Esophagus muscularis mucosa (tissue), 4 donors: ENCODE measurements at regions not wholly inside any gene's neighbourhood (a gene's known extent, or its start where the extent isn't known, plus 50 kb on each side); places are given as distances from the start of the nearest gene placed in this dataset.

Experiments
- DNase-seq: peaks from one replicate; pipeline ENCODE4 v3.0.0-alpha.2; 2017; ENCODE audit errors: extremely low spot score
- H3K27ac ChIP-seq, 4 donors: fragments of 200-600 bp; sonication (generic); replicated peaks in 1 of 4; 1 replicate in 3 of 4; 2 replicates in 1 of 4; pipeline ENCODE4 v1.5.1; 2016 to 2019; ENCODE audit warnings: mild to moderate bottlenecking in 1 of 4
- H3K27me3 ChIP-seq, 4 donors: fragments of 200-600 bp; sonication (generic); one replicate each; pipeline versions ENCODE4 v1.5.1 to v1.6.0; 2016 to 2019
- H3K36me3 ChIP-seq, 4 donors: fragments of 200-600 bp; sonication (generic); one replicate each; pipeline ENCODE4 v1.5.1; 2016 to 2019
- H3K4me1 ChIP-seq, 4 donors: fragments of 200-600 bp; sonication (generic); one replicate each; pipeline ENCODE4 v1.5.1; 2016 to 2019
- H3K4me3 ChIP-seq, 4 donors: fragments of 200-600 bp; sonication (generic); 1 replicate in 2 of 4; 2 replicates in 2 of 4; pipeline ENCODE4 v1.5.1; 2016 to 2019; ENCODE audit warnings: mild to moderate bottlenecking in 4 of 4, moderate library complexity in 1 of 4
- H3K9me3 ChIP-seq, 4 donors: fragments of 200-600 bp; sonication (generic); 1 replicate in 3 of 4; 2 replicates in 1 of 4; pipeline ENCODE4 v1.5.1; 2016 to 2019
- EP300 ChIP-seq: sonication (generic); formaldehyde crosslinking; IDR thresholded peaks from one replicate; pipeline ENCODE4 v1.6.1; 2017; ENCODE audit warnings: antibody characterized with exemption
- POLR2A ChIP-seq: fragments of 450-650 bp; IDR thresholded peaks from one replicate; pipeline ENCODE4 v1.6.1; 2017; ENCODE audit warnings: antibody characterized with exemption, moderate library complexity, mild to moderate bottlenecking, low read depth
- POLR2AphosphoS5 ChIP-seq, 2 donors: sonication (generic); formaldehyde crosslinking; IDR thresholded peaks; one replicate each; pipeline ENCODE4 v1.6.1; 2017; ENCODE audit warnings: antibody characterized with exemption in 2 of 2
- WGBS: methylation state at CpG from one replicate; pipeline ENCODE4 v1.1.5; 2018; 5-methylcytosine and 5-hydroxymethylcytosine counted together
- intact Hi-C: fragments of 100-400 bp; cut with DNase I; formaldehyde crosslinking; loops from one replicate; pipeline ENCODE4 v1.15.1; 2023
- TF ChIP-seq, protein P1 (sequence below), 3 experiments: fragments of 200-600 bp in 2 of 3; fragments of 450-650 bp in 1 of 3; sonication (generic) in 2 of 3; IDR thresholded peaks; one replicate each; pipeline ENCODE4 v1.5.1; 2017 to 2019; ENCODE audit warnings: antibody characterized with exemption in 3 of 3, mild to moderate bottlenecking in 2 of 3, moderate library complexity in 1 of 3

DNA sequence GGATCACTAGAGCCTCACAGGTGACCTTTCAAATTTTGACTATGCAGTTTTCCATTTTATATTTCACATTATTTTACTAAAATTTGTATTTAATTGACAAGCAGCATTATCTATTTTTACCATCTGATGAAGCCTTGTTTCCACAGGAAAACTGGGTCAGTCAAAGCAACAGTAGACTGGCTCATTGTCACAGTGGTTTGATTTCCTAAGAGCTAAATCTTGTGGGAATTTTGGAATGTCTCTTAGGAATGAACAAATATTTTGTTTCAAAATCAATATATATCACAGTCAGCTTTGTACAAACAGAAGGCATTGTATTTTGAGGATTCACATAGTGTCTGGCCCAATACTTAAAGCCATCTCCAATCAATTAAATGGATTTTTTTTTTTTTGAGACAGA, 152.6 kb upstream of the RNPC3 start:
- Histone ChIP-seq H3K4me1 (no peaks in the 10 kb centered on the region), H3K36me3 (no peaks in the 10 kb centered on the region), H3K27me3 (no peaks in the 10 kb centered on the region), H3K27ac (no peak overlapping the region), H3K4me3 (no peak overlapping the region), H3K9me3 (no peaks in the 10 kb centered on the region)
- intact Hi-C loops: no loop called here
- no peak for DNase-seq
- TF ChIP-seq, protein P1, sequence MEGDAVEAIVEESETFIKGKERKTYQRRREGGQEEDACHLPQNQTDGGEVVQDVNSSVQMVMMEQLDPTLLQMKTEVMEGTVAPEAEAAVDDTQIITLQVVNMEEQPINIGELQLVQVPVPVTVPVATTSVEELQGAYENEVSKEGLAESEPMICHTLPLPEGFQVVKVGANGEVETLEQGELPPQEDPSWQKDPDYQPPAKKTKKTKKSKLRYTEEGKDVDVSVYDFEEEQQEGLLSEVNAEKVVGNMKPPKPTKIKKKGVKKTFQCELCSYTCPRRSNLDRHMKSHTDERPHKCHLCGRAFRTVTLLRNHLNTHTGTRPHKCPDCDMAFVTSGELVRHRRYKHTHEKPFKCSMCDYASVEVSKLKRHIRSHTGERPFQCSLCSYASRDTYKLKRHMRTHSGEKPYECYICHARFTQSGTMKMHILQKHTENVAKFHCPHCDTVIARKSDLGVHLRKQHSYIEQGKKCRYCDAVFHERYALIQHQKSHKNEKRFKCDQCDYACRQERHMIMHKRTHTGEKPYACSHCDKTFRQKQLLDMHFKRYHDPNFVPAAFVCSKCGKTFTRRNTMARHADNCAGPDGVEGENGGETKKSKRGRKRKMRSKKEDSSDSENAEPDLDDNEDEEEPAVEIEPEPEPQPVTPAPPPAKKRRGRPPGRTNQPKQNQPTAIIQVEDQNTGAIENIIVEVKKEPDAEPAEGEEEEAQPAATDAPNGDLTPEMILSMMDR (IDR thresholded peaks at IDR 0.05): no peak
- TF ChIP-seq POLR2A: no peak
- no peak for TF ChIP-seq EP300
- TF ChIP-seq POLR2AphosphoS5 (IDR thresholded peaks at IDR 0.05): no peak

DNA sequence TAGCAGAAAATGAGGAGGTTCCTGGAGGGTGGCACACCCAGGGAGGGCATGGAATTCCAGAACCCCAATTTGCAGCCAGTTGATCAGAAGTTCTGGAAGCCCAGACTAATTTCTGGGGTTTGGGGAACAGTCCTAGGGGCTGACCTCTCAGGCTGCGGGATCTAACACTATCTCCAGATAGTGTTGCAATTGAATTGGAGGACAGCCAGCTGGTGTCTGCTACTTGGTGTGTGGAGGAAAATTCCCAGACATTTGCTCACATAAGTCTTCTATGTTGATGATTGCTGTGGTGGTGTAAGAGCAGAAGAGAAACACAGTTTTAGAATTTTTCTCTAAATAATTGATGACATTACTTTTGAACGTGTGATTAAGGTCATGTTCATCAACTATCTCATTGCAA, 154.3 kb upstream of the RNPC3 start:
- DNase-seq: no peak
- intact Hi-C loops: no loop called here
- Histone ChIP-seq H3K36me3 (no peaks in the 10 kb centered on the region), H3K27ac (no peak overlapping the region), H3K9me3 (no peaks in the 10 kb centered on the region), H3K4me3 (no peak overlapping the region), H3K4me1 (no peaks in the 10 kb centered on the region), H3K27me3 (no peaks in the 10 kb centered on the region)
- TF ChIP-seq POLR2AphosphoS5 (IDR thresholded peaks at IDR 0.05): no peak
- TF ChIP-seq, protein P1 (IDR thresholded peaks at IDR 0.05): no peak
- no peak for TF ChIP-seq EP300
- no peak for TF ChIP-seq POLR2A
- WGBS: 81% methylated on average over 2 of the region's 2 CpGs

DNA sequence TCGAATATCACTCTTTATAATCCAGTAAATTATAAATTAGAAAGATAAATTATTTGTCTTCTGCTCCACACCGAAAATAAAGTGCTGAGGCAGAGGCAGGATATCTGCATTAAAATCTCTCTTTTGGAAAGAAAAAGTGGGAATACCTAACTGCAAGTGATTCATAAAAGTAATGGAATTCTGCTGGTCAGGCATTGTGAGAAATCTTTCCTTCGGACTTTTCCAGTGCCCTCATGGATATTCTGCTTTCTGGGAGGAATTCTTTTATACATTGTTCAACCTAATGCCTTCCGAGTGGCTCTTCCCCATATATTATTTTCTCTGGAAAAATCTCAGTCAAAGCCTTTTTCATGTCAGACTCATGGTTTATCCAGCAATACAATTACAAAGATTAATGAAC, 158.3 kb upstream of the RNPC3 start:
- DNase-seq: no peak
- no peaks in the 10 kb centered on the region for H3K36me3 ChIP-seq
- TF ChIP-seq, protein P1 (IDR thresholded peaks at IDR 0.05): no peak
- TF ChIP-seq POLR2AphosphoS5 (IDR thresholded peaks at IDR 0.05) (no peak), EP300 (no peak), POLR2A (no peak)
- H3K9me3 ChIP-seq: no peaks in the 10 kb centered on the region
- intact Hi-C loops: no loop called here
- H3K4me1 ChIP-seq: no peaks in the 10 kb centered on the region
- 75% methylated on average over 4 of the region's 4 CpGs for WGBS
- H3K27ac ChIP-seq: no peak overlapping the region
- no peaks in the 10 kb centered on the region for H3K27me3 ChIP-seq
- no peak overlapping the region for H3K4me3 ChIP-seq

DNA sequence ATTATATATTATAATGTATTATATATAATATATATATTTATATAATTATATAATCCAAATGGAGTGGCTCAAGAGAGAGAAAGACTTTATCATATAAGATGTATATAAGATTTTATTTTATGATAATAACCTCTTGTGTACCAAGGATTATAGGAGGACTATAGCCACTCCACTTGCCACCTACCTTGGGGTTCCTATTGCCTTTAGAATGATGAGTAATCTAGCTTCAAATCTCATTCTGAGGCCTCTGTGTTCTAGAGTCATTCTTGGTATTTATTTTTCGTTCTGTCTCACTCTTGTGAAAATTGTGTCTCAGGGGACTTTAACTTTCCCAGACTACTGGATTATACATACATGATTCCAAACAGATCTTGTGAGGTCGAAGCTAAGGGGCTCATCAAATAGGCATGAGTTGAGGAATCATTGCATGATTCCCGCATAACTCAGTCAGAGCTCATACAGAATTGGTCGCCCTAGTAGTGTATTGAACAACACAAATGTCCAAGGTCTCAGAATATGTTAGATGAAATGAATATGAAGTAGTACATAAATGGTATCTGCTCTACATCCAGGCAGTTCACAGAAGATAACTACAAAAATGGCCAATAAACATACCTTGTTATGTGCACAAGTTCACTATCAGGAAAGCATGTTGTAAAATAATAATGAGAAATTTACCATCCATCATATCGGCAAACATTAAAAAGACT, 159.5 kb upstream of the RNPC3 start:
- no peak for DNase-seq
- no peak overlapping the region for H3K27ac ChIP-seq
- TF ChIP-seq EP300: no peak
- no peak for TF ChIP-seq POLR2A
- TF ChIP-seq, protein P1 (IDR thresholded peaks at IDR 0.05): no peak
- no peak for TF ChIP-seq POLR2AphosphoS5 (IDR thresholded peaks at IDR 0.05)
- H3K36me3 ChIP-seq: no peaks in the 10 kb centered on the region
- no peaks in the 10 kb centered on the region for H3K27me3 ChIP-seq
- no peaks in the 10 kb centered on the region for H3K4me1 ChIP-seq
- no peaks in the 10 kb centered on the region for H3K9me3 ChIP-seq
- no peak overlapping the region for H3K4me3 ChIP-seq
- intact Hi-C loops: no loop called here
- WGBS: 96% methylated on average over 5 of the region's 5 CpGs

DNA sequence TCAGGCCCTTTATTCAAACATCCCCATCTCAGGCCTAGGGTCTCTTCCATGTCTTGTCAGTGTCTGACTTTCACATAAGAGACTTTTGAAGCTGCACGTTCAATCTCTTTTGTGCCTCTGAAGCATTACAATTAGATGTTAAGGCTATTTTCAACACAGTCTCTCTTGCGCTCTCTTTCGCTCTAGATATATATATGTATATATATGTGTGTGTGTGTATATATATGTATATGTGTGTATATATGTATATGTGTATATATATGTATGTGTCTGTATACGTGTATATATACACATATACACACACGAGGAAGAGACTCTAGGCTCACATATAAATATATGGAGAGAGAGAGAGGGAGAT, 162.5 kb upstream of the RNPC3 start:
- Histone ChIP-seq H3K9me3 (no peaks in the 10 kb centered on the region), H3K4me3 (no peak overlapping the region), H3K36me3 (no peaks in the 10 kb centered on the region), H3K27ac (no peak overlapping the region), H3K4me1 (no peaks in the 10 kb centered on the region), H3K27me3 (no peaks in the 10 kb centered on the region)
- no peak for DNase-seq
- intact Hi-C loops: no loop called here
- TF ChIP-seq POLR2AphosphoS5 (IDR thresholded peaks at IDR 0.05) (no peak), EP300 (no peak), POLR2A (no peak)
- TF ChIP-seq, protein P1 (IDR thresholded peaks at IDR 0.05): no peak
- WGBS: 93% methylated on average over 5 of the region's 5 CpGs
